ENCODE measurements at regions not wholly inside any gene's neighbourhood (a gene's known extent, or its start where the extent isn't known, plus 50 kb on each side); places are given as distances from the start of the nearest gene placed in this dataset.

- Mint-ChIP-seq H3K27me3 (no peaks in the 10 kb centered on the region), H3K27ac (no peak overlapping the region), H3K9me3 (ENCODE audit: low read depth) (peaks cover 4% of the 10 kb centered on the region), H3K4me1 (ENCODE audit: low read depth) (no peaks in the 10 kb centered on the region), H3K36me3 (ENCODE audit: insufficient read depth) (no peaks in the 10 kb centered on the region), H3K4me3 (ENCODE audit: low read depth) (no peak overlapping the region)
- TF ChIP-seq CTCF (IDR thresholded peaks at IDR 0.05; ENCODE audit: unreplicated experiment): no peak
- no peak for DNase-seq (ENCODE audit: low spot score, unreplicated experiment)
These were observed 1035.9 kb downstream of the TRHDE start for GRCh38 chr12:73308079-73308478.

GRCh38 chr12:73308747-73309146, 1036.6 kb downstream of the TRHDE start:
- Mint-ChIP-seq H3K4me3 (ENCODE audit: low read depth) (no peak overlapping the region), H3K27me3 (no peaks in the 10 kb centered on the region), H3K9me3 (ENCODE audit: low read depth) (peaks cover 8% of the 10 kb centered on the region), H3K36me3 (ENCODE audit: insufficient read depth) (no peaks in the 10 kb centered on the region), H3K4me1 (ENCODE audit: low read depth) (no peaks in the 10 kb centered on the region), H3K27ac (no peak overlapping the region)
- no peak for DNase-seq (ENCODE audit: low spot score, unreplicated experiment)
- no peak for TF ChIP-seq CTCF (IDR thresholded peaks at IDR 0.05; ENCODE audit: unreplicated experiment)

- no peaks in the 10 kb centered on the region for H3K4me1 Mint-ChIP-seq (ENCODE audit: low read depth)
- peaks cover 30% of the 10 kb centered on the region for H3K9me3 Mint-ChIP-seq (ENCODE audit: low read depth)
- no peak overlapping the region for H3K4me3 Mint-ChIP-seq (ENCODE audit: low read depth)
- no peak overlapping the region for H3K27ac Mint-ChIP-seq
- no peak for TF ChIP-seq CTCF (IDR thresholded peaks at IDR 0.05; ENCODE audit: unreplicated experiment)
- no peak for DNase-seq (ENCODE audit: low spot score, unreplicated experiment)
- no peaks in the 10 kb centered on the region for H3K27me3 Mint-ChIP-seq
- no peaks in the 10 kb centered on the region for H3K36me3 Mint-ChIP-seq (ENCODE audit: insufficient read depth)
These were observed 1049.1 kb downstream of the TRHDE start for GRCh38 chr12:73321319-73321718.

GRCh38 chr12:73321776-73322175, 1049.6 kb downstream of the TRHDE start:
- Mint-ChIP-seq H3K4me3 (ENCODE audit: low read depth) (no peak overlapping the region), H3K9me3 (ENCODE audit: low read depth) (peaks cover 35% of the 10 kb centered on the region), H3K36me3 (ENCODE audit: insufficient read depth) (no peaks in the 10 kb centered on the region)

GRCh38 chr12:73330584-73331351, 1058.6 kb downstream of the TRHDE start:
- H3K4me3 Mint-ChIP-seq (ENCODE audit: low read depth): no peak overlapping the region
- no peaks in the 10 kb centered on the region for H3K36me3 Mint-ChIP-seq (ENCODE audit: insufficient read depth)
- peaks cover 7% of the 10 kb centered on the region for H3K9me3 Mint-ChIP-seq (ENCODE audit: low read depth)
- no peaks in the 10 kb centered on the region for H3K4me1 Mint-ChIP-seq (ENCODE audit: low read depth)
- DNase-seq (ENCODE audit: low spot score, unreplicated experiment): no peak
- no peak overlapping the region for H3K27ac Mint-ChIP-seq
- TF ChIP-seq CTCF (IDR thresholded peaks at IDR 0.05; ENCODE audit: unreplicated experiment): no peak
- no peaks in the 10 kb centered on the region for H3K27me3 Mint-ChIP-seq

More at GRCh38 chr12:73321776-73322175, 1049.6 kb downstream of the TRHDE start:
- Mint-ChIP-seq H3K27me3 (no peaks in the 10 kb centered on the region), H3K27ac (no peak overlapping the region), H3K4me1 (ENCODE audit: low read depth) (no peaks in the 10 kb centered on the region)
- DNase-seq (ENCODE audit: low spot score, unreplicated experiment): no peak
- no peak for TF ChIP-seq CTCF (IDR thresholded peaks at IDR 0.05; ENCODE audit: unreplicated experiment)

Measured in progenitor cell of endocrine pancreas (in vitro differentiated cells).